ENCODE measurements at regions not wholly inside any gene's neighbourhood (a gene's known extent, or its start where the extent isn't known, plus 50 kb on each side); places are given as distances from the start of the nearest gene placed in this dataset.

GRCh38 chr20:20993372-20993771, 112.8 kb downstream of the LINC00237 start:
- no peak for DNase-seq (ENCODE audit: low read depth in 1 of 2, low spot score in 1 of 2)

- no peak for DNase-seq (ENCODE audit: low read depth in 1 of 2, low spot score in 1 of 2)
Observed at GRCh38 chr20:20992686-20993360, 113.3 kb downstream of the LINC00237 start.

GRCh38 chr20:20992277-20992676, 113.9 kb downstream of the LINC00237 start:
- no peak for DNase-seq (ENCODE audit: low read depth in 1 of 2, low spot score in 1 of 2)

GRCh38 chr20:20989081-20989480, 117.1 kb downstream of the LINC00237 start:
- DNase-seq (ENCODE audit: low read depth in 1 of 2, low spot score in 1 of 2), result no peak

GRCh38 chr20:20979934-20980333, 126.2 kb downstream of the LINC00237 start:
- DNase-seq (ENCODE audit: low read depth in 1 of 2, low spot score in 1 of 2), result no peak

- DNase-seq (ENCODE audit: low read depth in 1 of 2, low spot score in 1 of 2), result no peak
Observed at GRCh38 chr20:20977786-20978185, 128.4 kb downstream of the LINC00237 start.

GRCh38 chr20:20972490-20972889, 133.7 kb downstream of the LINC00237 start:
- no peak for DNase-seq (ENCODE audit: low read depth in 1 of 2, low spot score in 1 of 2)

- DNase-seq (ENCODE audit: low read depth in 1 of 2, low spot score in 1 of 2), result no peak
Observed at GRCh38 chr20:20971810-20972209, 134.3 kb downstream of the LINC00237 start.

GRCh38 chr20:20970841-20971240, 135.3 kb downstream of the LINC00237 start:
- no peak for DNase-seq (ENCODE audit: low read depth in 1 of 2, low spot score in 1 of 2)

GRCh38 chr20:20969701-20970280, 136.4 kb downstream of the LINC00237 start:
- DNase-seq (ENCODE audit: low read depth in 1 of 2, low spot score in 1 of 2), result no peak

- no peak for DNase-seq (ENCODE audit: low read depth in 1 of 2, low spot score in 1 of 2)
Observed at GRCh38 chr20:20967564-20968184, 138.5 kb downstream of the LINC00237 start.

- no peak for DNase-seq (ENCODE audit: low read depth in 1 of 2, low spot score in 1 of 2)
Observed at GRCh38 chr20:20966171-20966570, 140.0 kb downstream of the LINC00237 start.

- DNase-seq (ENCODE audit: low read depth in 1 of 2, low spot score in 1 of 2), result no peak
Observed at GRCh38 chr20:20959031-20959755, 147.0 kb downstream of the LINC00237 start.

- no peak for DNase-seq (ENCODE audit: low read depth in 1 of 2, low spot score in 1 of 2)
Observed at GRCh38 chr20:20956513-20956931, 149.6 kb downstream of the LINC00237 start.

GRCh38 chr20:20955892-20956291, 150.3 kb downstream of the LINC00237 start:
- DNase-seq (ENCODE audit: low read depth in 1 of 2, low spot score in 1 of 2), result no peak

- DNase-seq (ENCODE audit: low read depth in 1 of 2, low spot score in 1 of 2), result no peak
Observed at GRCh38 chr20:20953738-20954618, 152.2 kb downstream of the LINC00237 start.

GRCh38 chr20:20950620-20951019, 155.5 kb downstream of the LINC00237 start:
- no peak for DNase-seq (ENCODE audit: low read depth in 1 of 2, low spot score in 1 of 2)

GRCh38 chr20:20946122-20946759, 159.9 kb downstream of the LINC00237 start:
- DNase-seq (ENCODE audit: low read depth in 1 of 2, low spot score in 1 of 2), result no peak

- DNase-seq (ENCODE audit: low read depth in 1 of 2, low spot score in 1 of 2), result no peak
Observed at GRCh38 chr20:20941468-20941889, 164.7 kb downstream of the LINC00237 start.

- no peak for DNase-seq (ENCODE audit: low read depth in 1 of 2, low spot score in 1 of 2)
Observed at GRCh38 chr20:20939006-20939405, 167.2 kb downstream of the LINC00237 start.
